ENCODE measurements at regions not wholly inside any gene's neighbourhood (a gene's known extent, or its start where the extent isn't known, plus 50 kb on each side); places are given as distances from the start of the nearest gene placed in this dataset.
A peak's percentile ranks its signal among the peaks of the same experiment; 100 is the strongest.
"Not testable (repeated sequence)": the region's sequence is repeated elsewhere in the genome, so short reads cannot be mapped to it uniquely, and the experiment has no call there.

GRCh38 chr6:27854421-27854820, 57.8 kb downstream of the OR2B2 start:
- H3K4me3 ChIP-seq (ENCODE audit: control insufficient read depth, low read depth, low read length): no peak overlapping the region
- TF ChIP-seq CTCF (conservative IDR thresholded peaks at IDR 0.05; ENCODE audit: control insufficient read depth, insufficient read depth, low read depth, low read length): no peak
- no peak for DNase-seq (ENCODE audit: low read depth)

GRCh38 chr6:27851440-27851839, 60.8 kb downstream of the OR2B2 start:
- no peak for DNase-seq (ENCODE audit: low read depth)
- no peak for TF ChIP-seq CTCF (conservative IDR thresholded peaks at IDR 0.05; ENCODE audit: control insufficient read depth, insufficient read depth, low read depth, low read length)
- no peak overlapping the region for H3K4me3 ChIP-seq (ENCODE audit: control insufficient read depth, low read depth, low read length)

GRCh38 chr6:27849001-27849400, 63.2 kb downstream of the OR2B2 start:
- not testable (repeated sequence) for DNase-seq (ENCODE audit: low read depth); H3K4me3 ChIP-seq (ENCODE audit: control insufficient read depth, low read depth, low read length)

- no peak overlapping the region for H3K4me3 ChIP-seq (ENCODE audit: control insufficient read depth, low read depth, low read length)
- no peak for TF ChIP-seq CTCF (conservative IDR thresholded peaks at IDR 0.05; ENCODE audit: control insufficient read depth, insufficient read depth, low read depth, low read length)
- DNase-seq (ENCODE audit: low read depth): peak; percentile 73
These were observed 64.5 kb downstream of the OR2B2 start for GRCh38 chr6:27847706-27848105.

- no peak overlapping the region for H3K4me3 ChIP-seq (ENCODE audit: control insufficient read depth, low read depth, low read length)
- no peak for DNase-seq (ENCODE audit: low read depth)
- no peak for TF ChIP-seq CTCF (conservative IDR thresholded peaks at IDR 0.05; ENCODE audit: control insufficient read depth, insufficient read depth, low read depth, low read length)
These were observed 71.6 kb downstream of the OR2B2 start for GRCh38 chr6:27840572-27840971.

- DNase-seq (ENCODE audit: low read depth): peak; percentile 96
- peak overlapping the region; percentile 55 for H3K4me3 ChIP-seq (ENCODE audit: control insufficient read depth, low read depth, low read length)
- no peak for TF ChIP-seq CTCF (conservative IDR thresholded peaks at IDR 0.05; ENCODE audit: control insufficient read depth, insufficient read depth, low read depth, low read length)
These were observed 72.3 kb downstream of the OR2B2 start for GRCh38 chr6:27839626-27840475.

- peak overlapping the region; percentile 55 for H3K4me3 ChIP-seq (ENCODE audit: control insufficient read depth, low read depth, low read length)
- peak; percentile 53 for DNase-seq (ENCODE audit: low read depth)
- no peak for TF ChIP-seq CTCF (conservative IDR thresholded peaks at IDR 0.05; ENCODE audit: control insufficient read depth, insufficient read depth, low read depth, low read length)
These were observed 73.1 kb downstream of the OR2B2 start for GRCh38 chr6:27838945-27839625.

Data from fibroblast of mammary gland (primary cell).